Activated CD4-positive, alpha-beta T cell treated with anti-CD3 and anti-CD28 coated beads, Interleukin-2, amount 50 U/mL, for 1 hour (primary cell): ENCODE measurements at regions not wholly inside any gene's neighbourhood (a gene's known extent, or its start where the extent isn't known, plus 50 kb on each side); places are given as distances from the start of the nearest gene placed in this dataset.

Experiments
- DNase-seq: peaks from one replicate; pipeline ENCODE4 v3.0.0-alpha.2; 2020

GRCh38 chr14:97315790-97316189, 518.6 kb downstream of the VRK1 start:
- DNase-seq: no peak

GRCh38 chr14:97318380-97318779, 521.2 kb downstream of the VRK1 start:
- DNase-seq: no peak

DNA sequence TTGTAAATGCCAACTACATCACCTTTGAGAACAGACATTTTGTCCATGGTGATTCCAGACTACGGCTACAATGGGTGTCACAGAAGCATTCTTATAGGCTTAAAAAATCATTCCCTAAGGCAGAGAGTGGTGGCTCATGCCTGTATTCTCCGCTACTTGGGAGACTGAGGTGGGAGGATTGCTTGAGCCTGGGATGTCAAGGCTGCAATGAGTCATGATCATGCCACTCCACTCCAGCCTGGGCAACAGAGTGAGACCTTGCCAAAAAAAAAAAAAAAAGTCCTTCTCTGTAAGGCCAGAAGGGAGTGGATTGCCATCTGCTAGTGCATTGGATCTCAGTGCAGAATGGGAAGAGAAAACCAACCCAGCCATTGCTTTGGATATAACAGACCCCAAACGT, 522.5 kb downstream of the VRK1 start:
- no peak for DNase-seq

GRCh38 chr14:97328743-97329142, 531.6 kb downstream of the VRK1 start:
- DNase-seq: no peak

DNA sequence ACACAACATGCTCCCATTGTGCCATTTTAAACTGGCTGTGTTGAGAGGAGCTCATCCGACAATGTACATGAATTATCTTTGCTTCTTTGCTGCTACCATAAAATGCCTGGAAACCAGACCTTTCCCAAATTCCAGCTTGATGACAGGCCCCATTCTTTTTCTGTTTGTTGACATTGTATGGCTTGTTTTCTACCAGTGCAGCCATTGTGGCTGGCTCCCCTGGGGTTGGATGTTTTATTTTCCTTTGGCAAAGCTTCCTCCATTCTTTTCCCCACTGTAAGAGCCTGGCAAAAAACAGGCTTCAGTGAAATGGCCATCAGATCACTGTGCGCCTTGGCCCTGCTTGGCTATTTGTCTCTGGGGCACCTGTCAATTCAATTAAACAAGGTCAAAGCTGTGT, 532.5 kb downstream of the VRK1 start:
- no peak for DNase-seq

DNA sequence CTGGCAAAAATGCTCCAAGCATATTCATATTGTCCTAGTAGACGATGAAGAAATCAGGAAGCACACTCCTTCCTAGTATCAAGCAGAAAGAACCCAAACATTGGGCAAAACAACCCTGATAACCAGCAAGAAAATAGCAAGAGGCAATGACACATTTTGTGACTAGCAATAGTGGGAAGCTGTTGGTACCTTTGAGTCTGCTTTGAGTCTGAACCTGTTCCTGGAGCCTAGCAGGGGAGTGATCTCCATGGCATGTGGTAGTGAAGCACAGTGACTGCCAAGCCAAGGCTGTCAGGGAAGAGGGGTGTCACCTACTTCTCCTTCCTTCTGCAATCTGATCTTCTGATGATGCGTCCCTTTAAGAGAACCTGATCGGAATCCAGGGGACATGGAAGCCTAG, 533.9 kb downstream of the VRK1 start:
- DNase-seq: no peak

DNA sequence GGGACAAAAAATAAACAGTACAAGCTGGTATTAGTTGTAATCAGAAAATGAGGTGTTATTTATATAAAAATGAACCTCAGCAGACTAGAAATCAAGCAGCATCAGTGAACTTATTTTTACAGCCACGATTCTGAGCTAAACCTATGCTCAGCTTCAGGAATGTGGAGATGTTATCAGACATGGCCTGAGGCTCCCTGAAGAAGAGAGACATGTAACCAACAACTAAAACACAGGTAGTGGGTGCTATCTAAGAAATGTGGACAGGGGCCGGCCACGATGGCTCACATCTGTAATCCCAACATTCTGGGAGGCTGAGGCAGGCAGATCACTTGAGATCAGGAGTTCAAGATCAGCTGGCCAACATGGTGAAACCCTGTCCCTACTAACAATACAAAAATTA, 534.3 kb downstream of the VRK1 start:
- no peak for DNase-seq

GRCh38 chr14:97336179-97336578, 539.0 kb downstream of the VRK1 start:
- no peak for DNase-seq

GRCh38 chr14:97336816-97337215, 539.6 kb downstream of the VRK1 start:
- DNase-seq: no peak

DNA sequence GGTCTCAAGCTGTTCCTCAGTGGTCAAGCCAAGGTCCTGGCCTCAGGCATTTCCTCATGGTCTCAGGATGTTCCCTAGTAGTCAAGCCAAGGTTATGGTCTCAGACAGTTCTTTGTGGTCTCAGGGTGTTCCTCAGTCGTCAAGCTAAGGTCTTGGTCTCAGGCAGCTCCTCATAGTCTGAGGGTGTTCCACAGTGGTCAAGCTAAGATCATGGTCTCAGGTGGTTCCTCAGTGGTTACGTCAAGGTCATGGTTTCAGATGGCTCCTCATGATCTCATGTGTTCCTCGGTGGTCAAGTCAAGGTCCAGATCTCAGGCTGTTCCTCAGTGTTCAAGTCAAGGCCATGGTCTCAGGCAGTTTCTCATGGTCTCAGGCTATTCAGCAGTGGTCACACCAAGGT, 540.1 kb downstream of the VRK1 start:
- no peak for DNase-seq

DNA sequence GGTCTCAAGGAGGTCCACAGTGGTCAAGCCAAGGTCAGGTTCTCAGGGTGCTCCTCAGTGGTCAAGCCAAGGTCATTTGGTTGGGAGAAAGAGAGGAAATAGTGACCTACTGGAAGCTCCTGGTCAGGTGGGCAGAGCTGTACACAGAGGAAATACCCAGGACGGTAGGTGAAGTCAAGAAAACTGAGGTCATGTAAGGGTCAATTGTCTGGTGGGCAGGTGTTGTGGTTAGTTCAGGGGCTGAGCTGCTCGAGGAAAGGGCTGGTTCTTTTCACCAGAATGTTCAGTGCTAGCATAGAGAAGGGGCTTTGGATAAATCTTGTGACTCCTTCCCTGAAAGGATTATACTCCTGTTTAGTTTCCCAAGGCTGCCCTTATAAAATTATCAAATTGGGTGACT, 540.5 kb downstream of the VRK1 start:
- no peak for DNase-seq

GRCh38 chr14:97344666-97345065, 547.5 kb downstream of the VRK1 start:
- DNase-seq: no peak

GRCh38 chr14:97346675-97347074, 549.5 kb downstream of the VRK1 start:
- no peak for DNase-seq

- DNase-seq: no peak
Observed at GRCh38 chr14:97349463-97349862, 552.3 kb downstream of the VRK1 start.

DNA sequence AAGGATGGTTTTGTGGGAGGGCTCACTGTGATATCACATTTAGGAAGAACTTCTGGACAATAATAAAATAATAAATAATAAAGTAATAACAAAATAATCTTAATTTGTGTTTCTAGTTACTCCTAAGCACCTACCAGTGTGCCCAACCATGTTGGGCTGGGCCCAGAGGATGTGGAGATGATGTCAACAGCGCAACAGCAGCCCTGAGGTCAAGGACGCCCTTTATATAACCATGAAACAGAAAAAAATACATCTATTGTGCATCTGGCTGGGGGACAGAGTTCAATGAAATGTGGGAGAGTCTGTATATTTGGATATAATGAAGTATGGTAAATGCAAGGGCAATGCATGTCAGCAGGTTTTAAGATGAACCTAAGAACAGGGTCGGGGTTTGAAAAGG, 552.8 kb downstream of the VRK1 start:
- no peak for DNase-seq

- DNase-seq: no peak
Observed at GRCh38 chr14:97350415-97350814, 553.2 kb downstream of the VRK1 start.

GRCh38 chr14:97350894-97351731, 553.9 kb downstream of the VRK1 start:
- DNase-seq: no peak

DNA sequence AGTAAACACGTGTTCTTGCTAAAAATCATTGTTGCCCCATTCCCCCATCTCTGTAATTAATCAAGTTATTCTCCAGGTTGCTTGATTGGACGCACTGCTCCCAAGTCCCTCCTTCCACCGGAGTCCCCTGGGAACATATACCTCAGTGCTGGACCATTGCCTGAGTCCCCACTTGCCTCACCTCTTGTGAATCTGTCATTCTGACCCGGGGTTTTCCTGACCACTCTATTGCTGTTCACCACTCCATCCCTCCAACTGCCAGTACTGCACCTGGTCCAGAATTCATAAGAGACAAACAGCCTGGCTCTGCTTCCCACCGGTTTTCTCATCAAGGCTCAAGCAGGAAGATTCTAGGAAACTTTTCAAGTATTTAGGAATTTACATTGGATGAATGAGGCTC, 555.9 kb downstream of the VRK1 start:
- no peak for DNase-seq

DNA sequence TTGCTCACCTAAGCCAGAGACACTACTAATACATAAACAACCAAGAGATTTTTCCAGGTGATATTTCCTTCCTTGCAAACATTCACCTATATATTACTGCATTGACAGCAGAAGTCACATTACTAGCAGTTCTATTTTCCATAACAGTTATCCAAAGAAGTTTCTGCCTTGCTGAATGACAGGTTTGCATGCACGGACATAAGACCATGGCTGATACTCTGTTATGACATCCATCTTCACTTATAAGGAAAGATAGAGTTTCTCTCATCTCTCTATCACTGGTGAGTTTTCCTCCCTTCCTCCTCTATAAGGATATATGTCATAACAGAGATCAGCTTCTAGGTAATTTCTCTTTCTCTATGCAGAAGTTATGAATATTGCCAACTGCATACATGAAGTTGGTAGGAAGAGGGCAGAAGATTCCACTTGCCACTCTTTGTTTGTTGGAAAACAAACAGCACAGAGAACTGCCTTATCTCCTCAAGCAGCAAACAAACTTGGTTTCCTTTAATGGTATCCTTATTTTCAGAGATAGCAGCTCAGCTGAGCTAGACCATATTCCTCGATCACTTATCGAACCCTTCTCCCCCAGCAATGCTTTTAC, 557.0 kb downstream of the VRK1 start:
- no peak for DNase-seq

DNA sequence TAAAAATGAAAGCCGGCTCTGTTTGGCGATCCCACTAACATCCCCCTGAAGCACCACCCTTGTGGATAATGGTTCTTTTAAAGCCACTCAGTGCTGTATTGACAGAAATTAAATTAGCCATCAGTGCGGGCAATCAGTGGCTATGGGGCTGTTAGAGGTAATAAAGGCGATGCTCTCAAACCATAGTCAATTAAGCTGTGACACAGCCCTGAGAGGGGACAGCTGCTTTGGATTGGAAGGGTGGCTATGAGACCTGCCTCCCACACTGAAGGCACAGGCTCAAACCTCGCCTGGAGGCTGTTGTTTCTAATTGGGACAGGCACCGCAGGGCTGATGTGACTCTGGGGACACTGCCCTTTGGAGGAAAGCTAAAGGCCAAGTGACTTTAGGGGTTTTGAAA, 562.2 kb downstream of the VRK1 start:
- DNase-seq: no peak

- no peak for DNase-seq
Observed at GRCh38 chr14:97361181-97361580, 564.0 kb downstream of the VRK1 start.

GRCh38 chr14:97361958-97362357, 564.8 kb downstream of the VRK1 start:
- DNase-seq: no peak

- DNase-seq: no peak
Observed at GRCh38 chr14:97366400-97366799, 569.2 kb downstream of the VRK1 start.

GRCh38 chr14:97367278-97367677, 570.1 kb downstream of the VRK1 start:
- no peak for DNase-seq

DNA sequence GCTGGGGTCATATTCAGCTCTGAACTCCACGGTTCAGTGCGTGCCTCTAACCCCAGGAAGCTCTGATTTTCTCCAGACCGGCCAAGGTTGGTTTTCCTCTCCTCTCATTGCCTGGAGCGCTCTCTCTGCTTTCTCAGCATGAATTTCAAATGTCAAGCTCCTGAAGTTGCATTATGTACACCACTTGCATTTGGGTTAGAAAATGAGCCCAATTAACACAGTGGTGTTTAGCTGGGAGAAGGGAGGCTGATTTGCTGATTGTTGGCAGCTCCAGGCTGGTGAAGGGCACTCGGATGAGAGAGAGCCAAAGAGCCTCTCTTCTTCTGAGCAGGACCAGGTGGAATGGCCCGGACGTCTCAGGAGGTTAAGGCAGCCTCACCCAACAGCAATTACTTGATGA, 570.9 kb downstream of the VRK1 start:
- no peak for DNase-seq
